OCI-LY1 (cell line): ENCODE measurements at regions not wholly inside any gene's neighbourhood (a gene's known extent, or its start where the extent isn't known, plus 50 kb on each side); places are given as distances from the start of the nearest gene placed in this dataset.

Source experiments
- H2AFZ ChIP-seq: fragments of 200-600 bp; sonication (generic), shearing (Covaris generic); 2 replicates; pipeline ENCODE4 v1.6.0; 2014; ENCODE audit warnings: antibody characterized with exemption, mild to moderate bottlenecking, low read length
- H3F3A ChIP-seq: fragments of 200-600 bp; sonication (generic), shearing (Covaris generic); 2 replicates; pipeline ENCODE4 v1.6.0; 2014; ENCODE audit warnings: mild to moderate bottlenecking, antibody characterized with exemption, low read length, moderate library complexity; ENCODE audit not compliant: insufficient read depth
- H3K27ac ChIP-seq: fragments of 200-600 bp; sonication (generic); 2 replicates; pipeline ENCODE4 v1.5.1; 2014; ENCODE audit warnings: low read length, mixed run types, mild to moderate bottlenecking, low read depth; ENCODE audit not compliant: poor library complexity, severe bottlenecking
- H3K27me3 ChIP-seq: fragments of 200-600 bp; sonication (generic); 2 replicates; pipeline ENCODE4 v1.6.0; 2014; ENCODE audit warnings: antibody characterized with exemption, mild to moderate bottlenecking, low read length, moderate library complexity; ENCODE audit not compliant: insufficient read depth
- H3K36me3 ChIP-seq: fragments of 200-600 bp; sonication (generic); 2 replicates; pipeline ENCODE4 v1.6.1; 2014; ENCODE audit warnings: mild to moderate bottlenecking, antibody characterized with exemption, low read length, moderate library complexity, mixed read lengths; ENCODE audit not compliant: insufficient read depth
- H3K4me1 ChIP-seq: fragments of 200-600 bp; sonication (generic); 2 replicates; pipeline ENCODE4 v1.5.1; 2014; ENCODE audit warnings: mild to moderate bottlenecking, low read length, moderate library complexity; ENCODE audit not compliant: insufficient read depth, severe bottlenecking
- H3K4me2 ChIP-seq: fragments of 200-600 bp; sonication (generic), shearing (Covaris generic); 2 replicates; pipeline ENCODE4 v1.6.1; 2014; ENCODE audit warnings: low read length
- H3K4me3 ChIP-seq: fragments of 200-600 bp; sonication (generic); 2 replicates; pipeline ENCODE4 v1.5.1; 2014; ENCODE audit warnings: low read length, low read depth, mild to moderate bottlenecking, mixed read lengths; ENCODE audit not compliant: poor library complexity, severe bottlenecking
- H3K79me2 ChIP-seq: fragments of 200-600 bp; shearing (Covaris generic); 2 replicates; pipeline ENCODE4 v1.6.1; 2016; ENCODE audit warnings: mixed run types, low read length, mixed read lengths; ENCODE audit not compliant: insufficient read depth
- H3K9ac ChIP-seq: fragments of 200-600 bp; sonication (generic), shearing (Covaris generic); 2 replicates; pipeline ENCODE4 v1.6.1; 2014; ENCODE audit warnings: mild to moderate bottlenecking, low read length, mixed read lengths
- H3K9me2 ChIP-seq: fragments of 200-600 bp; sonication (generic), shearing (Covaris generic); 2 replicates; pipeline ENCODE4 v1.6.1; 2014; ENCODE audit warnings: low read depth, mild to moderate bottlenecking, low read length, mixed read lengths
- H3K9me3 ChIP-seq: fragments of 200-600 bp; shearing (Covaris generic); 2 replicates; pipeline ENCODE4 v1.6.1; 2014; ENCODE audit warnings: low read length, mixed read lengths
- H4K20me1 ChIP-seq: fragments of 200-600 bp; sonication (generic), shearing (Covaris generic); 2 replicates; pipeline ENCODE4 v1.6.0; 2016; ENCODE audit warnings: mild to moderate bottlenecking, low read length; ENCODE audit not compliant: insufficient read depth
- EZH2 ChIP-seq: fragments of 200-600 bp; sonication (generic), shearing (Covaris generic); IDR thresholded peaks from 2 replicates; pipeline ENCODE4 v1.8.0; 2017; ENCODE audit warnings: borderline replicate concordance, mixed run types, mild to moderate bottlenecking, antibody characterized with exemption, low read length, moderate library complexity, mixed read lengths
- TF ChIP-seq, protein P1 (sequence below): fragments of 200-600 bp; sonication (generic), shearing (Covaris generic); IDR thresholded peaks from 2 replicates; pipeline ENCODE4 v1.5.1; 2017; ENCODE audit warnings: mild to moderate bottlenecking, antibody characterized with exemption, low read length, moderate library complexity, mixed read lengths

DNA sequence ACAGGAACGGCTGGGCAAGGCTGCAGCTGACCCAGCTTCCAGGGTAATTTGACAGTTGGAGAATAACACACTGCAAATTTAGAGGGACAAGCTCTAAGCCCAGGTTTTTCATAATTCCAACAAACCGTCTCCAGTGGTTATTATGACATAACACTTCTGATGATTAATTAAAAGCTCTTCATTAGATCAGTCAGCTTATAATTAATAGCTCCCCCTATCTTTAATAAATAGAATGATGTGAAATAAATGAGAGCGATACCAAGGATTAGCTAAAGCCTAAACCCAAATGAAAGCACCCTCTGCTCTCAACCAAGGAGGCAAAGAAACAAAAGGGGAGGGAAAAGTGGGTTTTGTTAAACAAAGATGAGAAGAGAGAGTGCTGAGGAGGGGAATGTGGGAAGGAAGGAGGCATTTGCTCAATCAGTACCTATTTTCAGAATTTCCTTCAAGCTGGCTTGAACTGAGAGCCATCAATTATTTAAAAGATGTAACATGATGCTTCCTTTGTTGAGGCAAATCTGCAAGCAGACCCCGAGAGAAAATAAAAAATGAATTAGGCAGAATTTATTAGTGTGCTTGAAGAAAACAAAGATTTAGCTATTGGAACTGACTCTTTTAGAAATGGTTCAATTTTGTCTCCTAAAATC lies 221.8 kb upstream of the ESRRG start:
- Histone ChIP-seq H3K9me2 (no peaks in the 10 kb centered on the region), H3K27me3 (no peaks in the 10 kb centered on the region), H3K4me2 (no peak overlapping the region), H3K4me3 (no peak overlapping the region), H3K9me3 (no peaks in the 10 kb centered on the region), H3K27ac (no peak overlapping the region), H3K4me1 (no peaks in the 10 kb centered on the region), H3K9ac (no peak overlapping the region), H4K20me1 (no peaks in the 10 kb centered on the region), H3F3A (no peaks in the 10 kb centered on the region), H3K79me2 (no peaks in the 10 kb centered on the region), H3K36me3 (no peaks in the 10 kb centered on the region), H2AFZ (no peak overlapping the region)
- TF ChIP-seq, protein P1, sequence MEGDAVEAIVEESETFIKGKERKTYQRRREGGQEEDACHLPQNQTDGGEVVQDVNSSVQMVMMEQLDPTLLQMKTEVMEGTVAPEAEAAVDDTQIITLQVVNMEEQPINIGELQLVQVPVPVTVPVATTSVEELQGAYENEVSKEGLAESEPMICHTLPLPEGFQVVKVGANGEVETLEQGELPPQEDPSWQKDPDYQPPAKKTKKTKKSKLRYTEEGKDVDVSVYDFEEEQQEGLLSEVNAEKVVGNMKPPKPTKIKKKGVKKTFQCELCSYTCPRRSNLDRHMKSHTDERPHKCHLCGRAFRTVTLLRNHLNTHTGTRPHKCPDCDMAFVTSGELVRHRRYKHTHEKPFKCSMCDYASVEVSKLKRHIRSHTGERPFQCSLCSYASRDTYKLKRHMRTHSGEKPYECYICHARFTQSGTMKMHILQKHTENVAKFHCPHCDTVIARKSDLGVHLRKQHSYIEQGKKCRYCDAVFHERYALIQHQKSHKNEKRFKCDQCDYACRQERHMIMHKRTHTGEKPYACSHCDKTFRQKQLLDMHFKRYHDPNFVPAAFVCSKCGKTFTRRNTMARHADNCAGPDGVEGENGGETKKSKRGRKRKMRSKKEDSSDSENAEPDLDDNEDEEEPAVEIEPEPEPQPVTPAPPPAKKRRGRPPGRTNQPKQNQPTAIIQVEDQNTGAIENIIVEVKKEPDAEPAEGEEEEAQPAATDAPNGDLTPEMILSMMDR: no peak
- TF ChIP-seq EZH2: no peak

DNA sequence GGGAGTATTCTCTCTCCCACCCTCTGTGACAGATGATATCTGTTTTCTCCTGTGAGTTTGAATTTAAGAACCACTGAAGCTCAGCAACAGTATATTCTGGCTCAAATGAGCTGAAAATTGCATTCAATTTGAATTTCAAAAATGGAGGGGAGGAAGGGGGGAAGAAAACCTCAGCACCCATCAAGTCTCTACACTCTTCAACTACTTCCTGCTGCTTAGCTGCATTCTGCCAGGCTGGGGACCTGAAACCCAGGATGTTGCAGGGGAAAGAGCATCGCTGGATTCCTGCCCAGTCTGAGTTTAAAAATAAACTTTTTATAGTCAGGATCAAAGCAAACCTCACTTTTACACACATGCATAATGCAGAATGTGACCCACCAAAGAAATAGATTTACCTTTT lies 214.3 kb upstream of the ESRRG start:
- Histone ChIP-seq H3K9ac (no peak overlapping the region), H2AFZ (no peak overlapping the region), H3K4me1 (no peaks in the 10 kb centered on the region), H3K79me2 (no peaks in the 10 kb centered on the region), H4K20me1 (no peaks in the 10 kb centered on the region), H3K9me2 (no peaks in the 10 kb centered on the region), H3K27ac (no peak overlapping the region), H3K9me3 (no peaks in the 10 kb centered on the region), H3K36me3 (no peaks in the 10 kb centered on the region), H3K4me3 (no peak overlapping the region), H3K4me2 (no peak overlapping the region), H3F3A (no peaks in the 10 kb centered on the region), H3K27me3 (no peaks in the 10 kb centered on the region)
- no peak for TF ChIP-seq EZH2
- TF ChIP-seq, protein P1: no peak

DNA sequence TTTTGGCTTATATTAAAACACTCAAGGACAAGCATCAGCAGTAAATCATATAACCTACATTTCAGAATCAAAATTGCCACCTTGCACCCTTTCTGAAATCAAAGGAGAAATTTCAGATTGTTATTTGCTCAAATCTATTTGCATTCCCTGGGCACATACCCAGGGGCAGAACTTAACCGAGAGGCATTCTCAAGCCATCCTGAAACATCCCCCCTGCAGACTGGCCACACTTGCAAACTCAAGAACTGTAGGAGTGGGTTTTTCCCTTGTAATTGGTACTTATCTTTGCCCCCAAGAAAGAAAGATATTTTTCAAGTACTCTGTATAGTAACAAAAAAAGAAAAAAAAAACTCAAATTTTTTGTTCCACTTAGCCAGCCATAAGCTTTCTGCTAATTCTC lies 213.6 kb upstream of the ESRRG start:
- Histone ChIP-seq H3F3A (no peaks in the 10 kb centered on the region), H3K27me3 (no peaks in the 10 kb centered on the region), H4K20me1 (no peaks in the 10 kb centered on the region), H3K4me1 (no peaks in the 10 kb centered on the region), H2AFZ (no peak overlapping the region), H3K4me2 (no peak overlapping the region), H3K79me2 (no peaks in the 10 kb centered on the region), H3K9me2 (no peaks in the 10 kb centered on the region), H3K9me3 (no peaks in the 10 kb centered on the region), H3K4me3 (no peak overlapping the region), H3K27ac (no peak overlapping the region), H3K9ac (no peak overlapping the region), H3K36me3 (no peaks in the 10 kb centered on the region)
- no peak for TF ChIP-seq EZH2
- TF ChIP-seq, protein P1: no peak
